Kidney epithelial cell (primary cell): ENCODE measurements at regions not wholly inside any gene's neighbourhood (a gene's known extent, or its start where the extent isn't known, plus 50 kb on each side); places are given as distances from the start of the nearest gene placed in this dataset.

ENCODE experiments used
- DNase-seq: peaks from one replicate; pipeline ENCODE4 v3.0.0-alpha.2; 2010; ENCODE audit warnings: low read depth
- H3K27me3 ChIP-seq: 2 replicates; pipeline ENCODE4 v1.6.0; 2011; ENCODE audit warnings: low read length; ENCODE audit not compliant: control insufficient read depth, insufficient read depth
- H3K36me3 ChIP-seq: 2 replicates; pipeline ENCODE4 v1.5.1; 2011; ENCODE audit warnings: low read length; ENCODE audit not compliant: control insufficient read depth, insufficient read depth
- H3K4me3 ChIP-seq: 2 replicates; pipeline ENCODE4 v1.5.1; 2011; ENCODE audit warnings: low read depth, mild to moderate bottlenecking, control low read depth, low read length
- CTCF ChIP-seq: IDR thresholded peaks from 2 replicates; pipeline ENCODE4 v1.5.1; 2011; ENCODE audit warnings: mild to moderate bottlenecking, moderate library complexity, low read length, control low read depth, inconsistent platforms; ENCODE audit not compliant: insufficient read depth, poor library complexity, severe bottlenecking

GRCh38 chr5:174606153-174606552 is 118.2 kb upstream of the MSX2 start:
- no peaks in the 10 kb centered on the region for H3K36me3 ChIP-seq
- no peak for TF ChIP-seq CTCF
- no peak for DNase-seq
- no peaks in the 10 kb centered on the region for H3K27me3 ChIP-seq
- no peak overlapping the region for H3K4me3 ChIP-seq

DNA sequence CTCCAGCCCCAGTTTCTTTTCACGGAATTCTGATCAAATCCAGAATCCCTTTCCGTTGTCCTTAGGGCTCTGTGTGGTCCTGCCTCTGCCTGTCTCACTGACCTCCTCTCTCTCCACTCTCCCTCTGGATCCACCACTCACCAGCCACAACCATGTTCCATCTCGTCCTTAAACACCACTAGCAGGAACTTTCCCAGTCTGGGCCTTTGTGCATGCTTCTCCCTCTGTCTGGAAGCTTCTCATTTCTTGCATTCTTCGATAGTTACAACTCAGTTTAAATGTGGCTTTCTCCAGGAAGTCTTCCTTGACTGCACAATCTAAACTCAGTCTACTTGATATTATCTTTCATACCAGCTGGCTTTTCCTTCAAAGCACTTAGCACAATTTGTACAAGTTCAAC is 117.7 kb upstream of the MSX2 start:
- no peak for TF ChIP-seq CTCF
- no peaks in the 10 kb centered on the region for H3K27me3 ChIP-seq
- no peak overlapping the region for H3K4me3 ChIP-seq
- no peaks in the 10 kb centered on the region for H3K36me3 ChIP-seq
- DNase-seq: no peak

DNA sequence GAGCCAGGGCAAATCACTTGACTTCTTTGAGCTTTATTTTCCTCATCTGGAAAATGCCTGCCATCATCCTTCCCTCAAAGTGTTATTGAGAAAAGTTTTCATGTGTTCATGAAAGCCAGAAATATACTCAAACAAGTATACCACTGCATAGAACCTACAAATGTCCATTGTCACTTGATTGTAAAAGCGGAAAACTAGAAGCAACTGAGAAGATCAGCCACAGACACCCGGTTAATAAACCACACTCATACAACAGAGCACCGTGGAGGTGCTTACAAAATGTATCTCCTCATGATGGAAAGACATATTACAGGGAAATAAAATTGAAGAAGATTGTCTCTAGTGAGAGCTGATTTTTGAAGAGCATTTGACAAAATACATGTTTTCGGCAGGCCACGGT is 117.2 kb upstream of the MSX2 start:
- no peak for TF ChIP-seq CTCF
- Histone ChIP-seq H3K27me3 (no peaks in the 10 kb centered on the region), H3K4me3 (no peak overlapping the region), H3K36me3 (no peaks in the 10 kb centered on the region)
- DNase-seq: no peak

GRCh38 chr5:174607916-174608315 is 116.5 kb upstream of the MSX2 start:
- no peak for DNase-seq
- Histone ChIP-seq H3K27me3 (no peaks in the 10 kb centered on the region), H3K4me3 (no peak overlapping the region), H3K36me3 (no peaks in the 10 kb centered on the region)
- no peak for TF ChIP-seq CTCF

DNA sequence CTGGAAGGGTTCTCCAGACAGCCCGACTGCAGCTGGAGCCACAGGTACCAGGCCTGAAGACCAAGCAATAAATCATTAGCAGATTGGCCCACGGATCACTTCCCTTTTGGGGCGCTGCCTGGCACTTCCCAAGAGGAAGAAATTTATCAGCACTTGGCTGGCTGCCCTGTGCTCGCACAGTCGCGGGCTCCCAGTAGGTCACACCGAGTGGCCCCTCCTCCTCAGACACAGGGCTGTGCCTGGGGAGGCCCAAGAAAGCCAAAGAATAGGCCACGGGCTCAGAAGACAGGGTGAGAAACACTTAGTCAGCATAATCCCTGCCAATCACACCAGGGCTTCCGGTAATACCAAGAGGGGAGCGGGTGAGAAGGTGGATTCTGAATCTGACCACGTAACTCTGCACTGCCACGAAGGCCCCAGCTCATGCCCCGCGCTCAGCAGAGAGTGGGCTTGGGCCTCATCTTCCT is 115.7 kb upstream of the MSX2 start:
- TF ChIP-seq CTCF: no peak
- H3K36me3 ChIP-seq: no peaks in the 10 kb centered on the region
- no peaks in the 10 kb centered on the region for H3K27me3 ChIP-seq
- DNase-seq: no peak
- no peak overlapping the region for H3K4me3 ChIP-seq

DNA sequence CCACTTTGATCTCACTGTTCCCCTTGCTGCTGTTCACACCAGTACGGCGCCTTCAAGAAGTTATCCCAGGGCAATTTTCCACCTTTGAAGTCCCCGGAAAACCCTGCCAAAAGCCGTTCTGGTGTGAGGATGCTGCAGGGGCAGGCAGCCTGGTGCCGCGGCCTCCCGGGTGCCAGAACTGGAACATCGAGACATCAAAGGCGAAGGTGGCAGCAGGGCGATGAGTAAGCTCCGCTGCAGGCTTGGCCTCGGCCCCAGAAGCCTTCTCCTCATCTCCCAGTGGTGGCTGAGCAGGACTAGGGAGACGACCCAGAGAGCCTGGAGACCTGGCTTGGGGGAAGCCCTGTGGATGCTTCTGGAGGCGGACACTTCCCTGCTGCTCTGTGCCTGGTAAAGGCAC is 115.3 kb upstream of the MSX2 start:
- no peak for TF ChIP-seq CTCF
- DNase-seq: no peak

More for the DNA sequence above, 115.3 kb upstream of the MSX2 start:
- H3K36me3 ChIP-seq: no peaks in the 10 kb centered on the region
- H3K4me3 ChIP-seq: no peak overlapping the region
- H3K27me3 ChIP-seq: no peaks in the 10 kb centered on the region
